Left lung (tissue), 4 donors: ENCODE measurements at regions not wholly inside any gene's neighbourhood (a gene's known extent, or its start where the extent isn't known, plus 50 kb on each side); places are given as distances from the start of the nearest gene placed in this dataset.

ENCODE experiments used
- ATAC-seq: fragments of 200-7000 bp; cut with Tn5 transposase; one replicate; pipeline ENCODE4 v1.9.1; 2020; ENCODE audit warnings: moderate library complexity
- DNase-seq, 4 donors: peaks; one replicate each; pipeline ENCODE4 v3.0.0-alpha.2; 2013 to 2020
- H3K27ac ChIP-seq, 2 donors: fragments of 200-600 bp; sonication (generic) in 1 of 2; one replicate each; pipeline versions ENCODE4 v1.5.0 to v1.8.0; 2020 to 2021
- H3K27me3 ChIP-seq, 2 donors: fragments of 200-600 bp; sonication (generic) in 1 of 2; one replicate each; pipeline versions ENCODE4 v1.5.0 to v1.8.0; 2020 to 2021
- H3K36me3 ChIP-seq, 2 donors: fragments of 200-600 bp; sonication (generic) in 1 of 2; one replicate each; pipeline versions ENCODE4 v1.5.0 to v1.8.0; 2020 to 2021
- H3K4me1 ChIP-seq, 2 donors: fragments of 200-600 bp; one replicate each; pipeline ENCODE4 v1.8.0; 2021
- H3K4me3 ChIP-seq, 2 donors: fragments of 200-600 bp; sonication (generic) in 1 of 2; one replicate each; pipeline versions ENCODE4 v1.5.0 to v1.8.0; 2020 to 2021; ENCODE audit warnings: mild to moderate bottlenecking in 1 of 2
- H3K9me3 ChIP-seq, 2 donors: fragments of 200-600 bp; sonication (generic) in 1 of 2; one replicate each; pipeline versions ENCODE4 v1.5.0 to v1.8.0; 2020 to 2021
- CTCF ChIP-seq, 2 donors: fragments of 200-600 bp; sonication (generic) in 1 of 2; IDR thresholded peaks; one replicate each; pipeline versions ENCODE4 v1.5.0 to v1.8.0; 2021; ENCODE audit warnings: antibody characterized with exemption in 2 of 2
- intact Hi-C, 2 donors: fragments of 100-400 bp; cut with DNase I; formaldehyde crosslinking; loops; one replicate each; pipeline versions ENCODE4 v1.11.2 to v1.14.2; 2022
- donor health status: DM: no; HTN: yes; CAD: no.
- donor health status: DM: no; HTN: no; CAD: no.

GRCh38 chr13:37944081-37944868 is 74.7 kb upstream of the TRPC4 start:
- TF ChIP-seq CTCF (IDR thresholded peaks at IDR 0.05): no peak
- Histone ChIP-seq H3K27me3 (no peaks in the 10 kb centered on the region), H3K36me3 (no peaks in the 10 kb centered on the region), H3K27ac (no peak overlapping the region), H3K9me3 (no peaks in the 10 kb centered on the region), H3K4me1 (no peaks in the 10 kb centered on the region), H3K4me3 (no peak overlapping the region)
- DNase-seq (no peak), ATAC-seq (no peak)
- intact Hi-C loops: no loop called here

GRCh38 chr13:37942929-37943328 is 73.4 kb upstream of the TRPC4 start:
- Histone ChIP-seq H3K4me3 (no peak overlapping the region), H3K4me1 (no peaks in the 10 kb centered on the region), H3K27ac (no peak overlapping the region), H3K9me3 (no peaks in the 10 kb centered on the region), H3K27me3 (no peaks in the 10 kb centered on the region), H3K36me3 (no peaks in the 10 kb centered on the region)
- TF ChIP-seq CTCF (IDR thresholded peaks at IDR 0.05): no peak
- intact Hi-C loops: no loop called here
- ATAC-seq (no peak), DNase-seq (no peak)

- ATAC-seq: no peak
- TF ChIP-seq CTCF (IDR thresholded peaks at IDR 0.05): no peak
- no peaks in the 10 kb centered on the region for H3K27me3 ChIP-seq
Measured at GRCh38 chr13:37934339-37935191, 65.0 kb upstream of the TRPC4 start.

GRCh38 chr13:37929308-37929707 is 59.7 kb upstream of the TRPC4 start:
- intact Hi-C loops: no loop called here
- H3K9me3 ChIP-seq: no peaks in the 10 kb centered on the region

More at GRCh38 chr13:37934339-37935191, 65.0 kb upstream of the TRPC4 start:
- H3K27ac ChIP-seq: no peak overlapping the region
- no peak for DNase-seq
- H3K9me3 ChIP-seq: no peaks in the 10 kb centered on the region
- H3K36me3 ChIP-seq: no peaks in the 10 kb centered on the region
- no peak overlapping the region for H3K4me3 ChIP-seq
- H3K4me1 ChIP-seq: no peaks in the 10 kb centered on the region
- intact Hi-C loops: no loop called here

More at GRCh38 chr13:37929308-37929707, 59.7 kb upstream of the TRPC4 start:
- ATAC-seq: no peak
- no peaks in the 10 kb centered on the region for H3K4me1 ChIP-seq
- no peaks in the 10 kb centered on the region for H3K27me3 ChIP-seq
- no peaks in the 10 kb centered on the region for H3K36me3 ChIP-seq
- TF ChIP-seq CTCF (IDR thresholded peaks at IDR 0.05): no peak
- no peak for DNase-seq
- no peak overlapping the region for H3K27ac ChIP-seq
- no peak overlapping the region for H3K4me3 ChIP-seq
